ENCODE measurements at regions not wholly inside any gene's neighbourhood (a gene's known extent, or its start where the extent isn't known, plus 50 kb on each side); places are given as distances from the start of the nearest gene placed in this dataset.

DNA sequence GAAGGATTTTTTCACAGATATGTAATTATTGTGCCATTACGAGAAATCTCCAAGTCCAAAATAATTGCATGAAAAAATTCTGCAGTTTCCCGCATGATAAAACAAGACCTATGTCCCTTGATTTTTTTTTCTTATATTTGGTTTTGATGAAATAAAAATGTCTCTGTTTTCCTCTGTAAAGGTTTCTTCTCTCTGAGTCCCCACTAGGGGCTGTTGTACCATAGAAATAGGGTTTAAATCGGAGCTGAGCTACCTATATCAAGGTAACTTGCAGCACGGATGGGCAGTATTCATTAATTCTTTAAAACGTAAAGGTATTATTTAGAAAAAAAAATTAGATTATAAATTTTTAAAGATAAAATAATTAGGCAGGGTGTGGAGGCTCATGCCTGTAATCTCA, 66.6 kb upstream of the IGF1R start:
- H3K9me2 ChIP-seq (replicated peaks; ENCODE audit: control insufficient read depth, low read length), result no peaks in the 10 kb centered on the region
- no peak overlapping the region for H3K4me3 ChIP-seq (ENCODE audit: low read length)
- TF ChIP-seq EZH2phosphoT487 (IDR thresholded peaks at IDR 0.05; ENCODE audit: borderline replicate concordance, low read length), result no peak
- TF ChIP-seq CTCF (IDR thresholded peaks at IDR 0.05; ENCODE audit: low read depth, low read length, poor library complexity, severe bottlenecking), result no peak
- H3K4me1 ChIP-seq (ENCODE audit: control insufficient read depth, low read length), result no peaks in the 10 kb centered on the region
- H3K36me3 ChIP-seq (ENCODE audit: control insufficient read depth, low read length), result no peaks in the 10 kb centered on the region
- H3F3A ChIP-seq (ENCODE audit: control insufficient read depth, insufficient read depth), result no peaks in the 10 kb centered on the region
- H3K27ac ChIP-seq (ENCODE audit: low read depth, low read length), result no peak overlapping the region
- H3K79me2 ChIP-seq (ENCODE audit: control insufficient read depth, low read length), result no peaks in the 10 kb centered on the region
- H3K27me3 ChIP-seq (ENCODE audit: control insufficient read depth, low read length), result peaks cover 19% of the 10 kb centered on the region
- no peaks in the 10 kb centered on the region for H3K9me3 ChIP-seq (ENCODE audit: control insufficient read depth, insufficient read depth, low read length)
- H4K20me1 ChIP-seq (ENCODE audit: control insufficient read depth, insufficient read depth, low read depth, low read length), result no peaks in the 10 kb centered on the region
- no peak overlapping the region for H3K4me2 ChIP-seq (ENCODE audit: low read length)

- H3K9me3 ChIP-seq (ENCODE audit: control insufficient read depth, insufficient read depth, low read length), result no peaks in the 10 kb centered on the region
- no peaks in the 10 kb centered on the region for H3K36me3 ChIP-seq (ENCODE audit: control insufficient read depth, low read length)
- no peaks in the 10 kb centered on the region for H3K79me2 ChIP-seq (ENCODE audit: control insufficient read depth, low read length)
- no peaks in the 10 kb centered on the region for H3K4me1 ChIP-seq (ENCODE audit: control insufficient read depth, low read length)
- TF ChIP-seq CTCF (IDR thresholded peaks at IDR 0.05; ENCODE audit: low read depth, low read length, poor library complexity, severe bottlenecking) (no peak), EZH2phosphoT487 (IDR thresholded peaks at IDR 0.05; ENCODE audit: borderline replicate concordance, low read length) (no peak)
- no peak overlapping the region for H3K4me3 ChIP-seq (ENCODE audit: low read length)
- no peaks in the 10 kb centered on the region for H4K20me1 ChIP-seq (ENCODE audit: control insufficient read depth, insufficient read depth, low read depth, low read length)
- H3K27ac ChIP-seq (ENCODE audit: low read depth, low read length), result no peak overlapping the region
- H3K4me2 ChIP-seq (ENCODE audit: low read length), result no peak overlapping the region
- peaks cover 19% of the 10 kb centered on the region for H3K27me3 ChIP-seq (ENCODE audit: control insufficient read depth, low read length)
- no peaks in the 10 kb centered on the region for H3K9me2 ChIP-seq (replicated peaks; ENCODE audit: control insufficient read depth, low read length)
- no peaks in the 10 kb centered on the region for H3F3A ChIP-seq (ENCODE audit: control insufficient read depth, insufficient read depth)
These were observed 65.3 kb upstream of the IGF1R start for GRCh38 chr15:98582900-98583554.

- H3K27me3 ChIP-seq (ENCODE audit: control insufficient read depth, low read length), result peaks cover 23% of the 10 kb centered on the region
- H3K4me1 ChIP-seq (ENCODE audit: control insufficient read depth, low read length), result no peaks in the 10 kb centered on the region
- no peak overlapping the region for H3K4me2 ChIP-seq (ENCODE audit: low read length)
- no peak overlapping the region for H3K27ac ChIP-seq (ENCODE audit: low read depth, low read length)
- H3K9me2 ChIP-seq (replicated peaks; ENCODE audit: control insufficient read depth, low read length), result no peaks in the 10 kb centered on the region
- no peaks in the 10 kb centered on the region for H3F3A ChIP-seq (ENCODE audit: control insufficient read depth, insufficient read depth)
- TF ChIP-seq EZH2phosphoT487 (IDR thresholded peaks at IDR 0.05; ENCODE audit: borderline replicate concordance, low read length), result no peak
- no peak for TF ChIP-seq CTCF (IDR thresholded peaks at IDR 0.05; ENCODE audit: low read depth, low read length, poor library complexity, severe bottlenecking)
- H3K79me2 ChIP-seq (ENCODE audit: control insufficient read depth, low read length), result no peaks in the 10 kb centered on the region
- H3K4me3 ChIP-seq (ENCODE audit: low read length), result no peak overlapping the region
- no peaks in the 10 kb centered on the region for H3K9me3 ChIP-seq (ENCODE audit: control insufficient read depth, insufficient read depth, low read length)
- no peaks in the 10 kb centered on the region for H3K36me3 ChIP-seq (ENCODE audit: control insufficient read depth, low read length)
- no peaks in the 10 kb centered on the region for H4K20me1 ChIP-seq (ENCODE audit: control insufficient read depth, insufficient read depth, low read depth, low read length)
These were observed 64.4 kb upstream of the IGF1R start for GRCh38 chr15:98583771-98584430.

All from DOHH2 (cell line).